ENCODE measurements at regions not wholly inside any gene's neighbourhood (a gene's known extent, or its start where the extent isn't known, plus 50 kb on each side); places are given as distances from the start of the nearest gene placed in this dataset.

DNA sequence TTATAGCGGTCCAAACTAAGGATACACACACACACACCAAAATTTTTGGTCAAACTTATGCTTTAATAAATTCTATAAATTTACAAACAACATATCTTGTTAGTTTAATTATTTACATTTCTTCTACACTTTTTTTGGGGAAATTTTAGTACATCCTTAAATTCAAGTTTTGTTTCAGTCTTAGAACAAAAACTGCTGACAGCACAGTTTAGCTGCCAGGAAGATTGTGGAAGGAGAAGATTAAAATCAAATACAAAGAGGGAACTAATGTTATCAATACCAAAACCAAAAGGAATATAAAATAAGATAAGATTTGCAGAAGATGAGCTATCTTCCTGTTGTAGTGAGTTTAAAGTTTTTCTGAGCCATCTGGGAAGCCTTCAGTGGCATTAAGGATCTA, 368.8 kb downstream of the AASDHPPT start:
- DNase-seq (ENCODE audit: low read depth) (no peak), FAIRE-seq (no peak)
- no peaks in the 10 kb centered on the region for H3K9me3 ChIP-seq (ENCODE audit: insufficient read depth, low read depth, low read length)
- Mint-ChIP-seq H3K27me3 (ENCODE audit: low read depth, unreplicated experiment) (no peaks in the 10 kb centered on the region), H3K27ac (ENCODE audit: unreplicated experiment) (no peak overlapping the region), H3K4me1 (ENCODE audit: low read depth, unreplicated experiment) (peaks cover 11% of the 10 kb centered on the region), H3K4me3 (ENCODE audit: unreplicated experiment) (no peak overlapping the region), H3K9me3 (ENCODE audit: unreplicated experiment) (no peaks in the 10 kb centered on the region), H3K36me3 (ENCODE audit: low read depth, unreplicated experiment) (no peaks in the 10 kb centered on the region)
- H3K4me1 ChIP-seq (ENCODE audit: insufficient read depth, low read length): no peaks in the 10 kb centered on the region
- no peak overlapping the region for H2AFZ ChIP-seq (ENCODE audit: low read depth, low read length)
- no peak overlapping the region for H3K4me2 ChIP-seq (ENCODE audit: low read length)
- TF ChIP-seq, protein P1, sequence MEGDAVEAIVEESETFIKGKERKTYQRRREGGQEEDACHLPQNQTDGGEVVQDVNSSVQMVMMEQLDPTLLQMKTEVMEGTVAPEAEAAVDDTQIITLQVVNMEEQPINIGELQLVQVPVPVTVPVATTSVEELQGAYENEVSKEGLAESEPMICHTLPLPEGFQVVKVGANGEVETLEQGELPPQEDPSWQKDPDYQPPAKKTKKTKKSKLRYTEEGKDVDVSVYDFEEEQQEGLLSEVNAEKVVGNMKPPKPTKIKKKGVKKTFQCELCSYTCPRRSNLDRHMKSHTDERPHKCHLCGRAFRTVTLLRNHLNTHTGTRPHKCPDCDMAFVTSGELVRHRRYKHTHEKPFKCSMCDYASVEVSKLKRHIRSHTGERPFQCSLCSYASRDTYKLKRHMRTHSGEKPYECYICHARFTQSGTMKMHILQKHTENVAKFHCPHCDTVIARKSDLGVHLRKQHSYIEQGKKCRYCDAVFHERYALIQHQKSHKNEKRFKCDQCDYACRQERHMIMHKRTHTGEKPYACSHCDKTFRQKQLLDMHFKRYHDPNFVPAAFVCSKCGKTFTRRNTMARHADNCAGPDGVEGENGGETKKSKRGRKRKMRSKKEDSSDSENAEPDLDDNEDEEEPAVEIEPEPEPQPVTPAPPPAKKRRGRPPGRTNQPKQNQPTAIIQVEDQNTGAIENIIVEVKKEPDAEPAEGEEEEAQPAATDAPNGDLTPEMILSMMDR (IDR thresholded peaks at IDR 0.05; ENCODE audit: insufficient read depth, low read depth, low read length): no peak
- TF ChIP-seq EZH2 (IDR thresholded peaks at IDR 0.05; ENCODE audit: insufficient read depth, low read length): no peak
- no peak overlapping the region for H3K27ac ChIP-seq (ENCODE audit: low read depth, low read length)
- no peaks in the 10 kb centered on the region for H3K79me2 ChIP-seq (ENCODE audit: insufficient read depth, low read length)
- no peaks in the 10 kb centered on the region for H3K36me3 ChIP-seq (ENCODE audit: insufficient read depth, low read length)
- H3K4me3 ChIP-seq (ENCODE audit: insufficient read depth, low read depth, low read length): no peak overlapping the region
- H3K27me3 ChIP-seq (ENCODE audit: insufficient read depth, low read length): no peaks in the 10 kb centered on the region
- H3K9ac ChIP-seq (ENCODE audit: low read length): no peak overlapping the region
- no peaks in the 10 kb centered on the region for H4K20me1 ChIP-seq (ENCODE audit: insufficient read depth, low read length)

DNA sequence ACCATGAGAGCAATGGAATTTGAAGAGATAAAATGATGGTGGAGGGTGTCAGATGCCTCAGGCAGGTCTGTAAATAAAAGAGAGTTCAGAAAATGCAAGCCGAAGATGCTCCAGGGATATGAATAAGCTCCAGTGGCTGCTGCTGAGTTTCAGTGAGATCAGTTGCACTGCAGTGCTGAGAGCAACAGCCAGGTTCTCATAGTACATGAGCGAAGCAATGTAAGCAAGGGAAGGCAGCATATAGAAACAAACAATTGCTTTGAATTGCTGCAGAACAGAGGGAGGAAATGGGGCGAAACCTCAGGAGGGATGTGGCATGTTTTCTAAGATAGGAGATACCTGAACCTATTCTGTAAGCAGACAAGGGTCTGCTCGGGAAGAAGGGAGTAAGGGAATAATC, 369.5 kb downstream of the AASDHPPT start:
- H3K4me3 ChIP-seq (ENCODE audit: insufficient read depth, low read depth, low read length): no peak overlapping the region
- H3K27ac ChIP-seq (ENCODE audit: low read depth, low read length): no peak overlapping the region
- TF ChIP-seq EZH2 (IDR thresholded peaks at IDR 0.05; ENCODE audit: insufficient read depth, low read length): no peak
- TF ChIP-seq, protein P1 (IDR thresholded peaks at IDR 0.05; ENCODE audit: insufficient read depth, low read depth, low read length): no peak
- no peak overlapping the region for H2AFZ ChIP-seq (ENCODE audit: low read depth, low read length)
- no peaks in the 10 kb centered on the region for H3K9me3 ChIP-seq (ENCODE audit: insufficient read depth, low read depth, low read length)
- no peaks in the 10 kb centered on the region for H3K36me3 ChIP-seq (ENCODE audit: insufficient read depth, low read length)
- Mint-ChIP-seq H3K27ac (ENCODE audit: unreplicated experiment) (no peak overlapping the region), H3K4me1 (ENCODE audit: low read depth, unreplicated experiment) (peaks cover 11% of the 10 kb centered on the region), H3K36me3 (ENCODE audit: low read depth, unreplicated experiment) (no peaks in the 10 kb centered on the region), H3K9me3 (ENCODE audit: unreplicated experiment) (no peaks in the 10 kb centered on the region), H3K4me3 (ENCODE audit: unreplicated experiment) (no peak overlapping the region), H3K27me3 (ENCODE audit: low read depth, unreplicated experiment) (no peaks in the 10 kb centered on the region)
- no peak overlapping the region for H3K9ac ChIP-seq (ENCODE audit: low read length)
- no peaks in the 10 kb centered on the region for H3K27me3 ChIP-seq (ENCODE audit: insufficient read depth, low read length)
- FAIRE-seq: no peak
- H3K4me2 ChIP-seq (ENCODE audit: low read length): no peak overlapping the region
- DNase-seq (ENCODE audit: low read depth): no peak
- H3K79me2 ChIP-seq (ENCODE audit: insufficient read depth, low read length): no peaks in the 10 kb centered on the region
- no peaks in the 10 kb centered on the region for H4K20me1 ChIP-seq (ENCODE audit: insufficient read depth, low read length)
- H3K4me1 ChIP-seq (ENCODE audit: insufficient read depth, low read length): no peaks in the 10 kb centered on the region

DNA sequence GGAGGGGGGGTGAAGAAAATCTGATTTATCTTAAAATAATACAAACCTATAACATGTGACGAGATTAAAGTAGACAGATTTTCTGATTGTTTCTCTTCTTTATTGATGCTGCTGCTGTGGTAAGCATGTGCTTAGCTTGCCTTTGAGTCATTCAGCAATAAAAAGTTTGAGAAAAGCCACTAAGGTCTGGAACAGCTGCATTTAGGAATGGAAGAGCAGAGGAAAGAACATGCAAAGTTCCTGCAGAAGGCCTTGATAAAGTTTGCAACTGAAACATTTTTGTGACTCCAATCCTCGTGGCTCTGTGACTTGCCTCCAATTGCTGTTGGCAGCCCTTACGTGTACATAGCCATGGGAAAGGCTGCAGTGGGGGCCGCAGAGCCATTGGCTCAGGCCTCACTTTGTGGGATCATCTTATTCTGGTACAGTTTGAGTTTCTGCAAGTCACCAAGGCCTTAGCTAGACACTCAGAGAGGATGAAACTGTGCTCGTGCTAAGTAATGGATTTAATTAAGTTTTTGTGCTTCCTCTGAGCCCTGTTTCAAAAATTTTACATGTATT, 370.2 kb downstream of the AASDHPPT start:
- FAIRE-seq (no peak), DNase-seq (ENCODE audit: low read depth) (no peak)
- H3K4me1 Mint-ChIP-seq (ENCODE audit: low read depth, unreplicated experiment): peaks cover 11% of the 10 kb centered on the region
- H3K4me2 ChIP-seq (ENCODE audit: low read length): no peak overlapping the region
- H3K27me3 Mint-ChIP-seq (ENCODE audit: low read depth, unreplicated experiment): no peaks in the 10 kb centered on the region
- no peaks in the 10 kb centered on the region for H3K4me1 ChIP-seq (ENCODE audit: insufficient read depth, low read length)
- H3K27me3 ChIP-seq (ENCODE audit: insufficient read depth, low read length): no peaks in the 10 kb centered on the region
- no peaks in the 10 kb centered on the region for H3K79me2 ChIP-seq (ENCODE audit: insufficient read depth, low read length)
- H3K9me3 ChIP-seq (ENCODE audit: insufficient read depth, low read depth, low read length): no peaks in the 10 kb centered on the region
- H3K36me3 Mint-ChIP-seq (ENCODE audit: low read depth, unreplicated experiment): no peaks in the 10 kb centered on the region
- no peak overlapping the region for H2AFZ ChIP-seq (ENCODE audit: low read depth, low read length)
- no peak overlapping the region for H3K27ac ChIP-seq (ENCODE audit: low read depth, low read length)
- H3K36me3 ChIP-seq (ENCODE audit: insufficient read depth, low read length): no peaks in the 10 kb centered on the region
- H3K27ac Mint-ChIP-seq (ENCODE audit: unreplicated experiment): no peak overlapping the region
- no peak overlapping the region for H3K9ac ChIP-seq (ENCODE audit: low read length)
- no peak for TF ChIP-seq EZH2 (IDR thresholded peaks at IDR 0.05; ENCODE audit: insufficient read depth, low read length)
- TF ChIP-seq, protein P1 (IDR thresholded peaks at IDR 0.05; ENCODE audit: insufficient read depth, low read depth, low read length): no peak
- no peak overlapping the region for H3K4me3 ChIP-seq (ENCODE audit: insufficient read depth, low read depth, low read length)
- no peak overlapping the region for H3K4me3 Mint-ChIP-seq (ENCODE audit: unreplicated experiment)
- H4K20me1 ChIP-seq (ENCODE audit: insufficient read depth, low read length): no peaks in the 10 kb centered on the region
- H3K9me3 Mint-ChIP-seq (ENCODE audit: unreplicated experiment): peaks cover 6% of the 10 kb centered on the region

All from astrocyte (in vitro differentiated cells and primary cell).